ENCODE measurements at regions not wholly inside any gene's neighbourhood (a gene's known extent, or its start where the extent isn't known, plus 50 kb on each side); places are given as distances from the start of the nearest gene placed in this dataset.

DNA sequence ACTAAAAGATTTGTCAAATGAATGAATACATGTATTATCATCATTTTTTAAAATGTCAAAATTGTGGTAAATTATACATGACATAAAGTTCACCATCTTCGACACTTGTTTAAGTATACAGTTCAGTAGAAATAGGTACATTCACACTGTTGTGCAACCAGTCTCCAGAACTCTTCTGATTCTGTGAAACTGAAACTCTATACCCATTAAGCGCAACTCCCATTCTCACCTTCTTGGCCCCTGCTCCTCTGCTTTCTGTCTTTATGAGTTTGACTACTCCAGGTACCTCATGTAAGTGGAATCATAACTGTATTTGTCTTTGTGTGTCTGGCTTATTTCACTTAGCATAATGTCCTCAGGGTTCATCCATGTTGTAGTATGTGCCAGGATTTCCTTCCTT lies 50.1 kb upstream of the KBTBD8 start:
- H3K4me3 ChIP-seq: no peak overlapping the region
- ChIA-PET CTCF (ENCODE audit: low intra/inter-chr PET ratio) (no interaction called here), POLR2A (no interaction called here)
- ATAC-seq: no peak
- no peaks in the 10 kb centered on the region for H3K9me1 ChIP-seq (ENCODE audit: control insufficient read depth, insufficient read depth, low read length)
- no peak overlapping the region for H2AFZ ChIP-seq (ENCODE audit: low read depth, low read length)
- BruUV-seq (replicated peaks): no TSS peak
- H4K20me1 ChIP-seq (replicated peaks; ENCODE audit: control insufficient read depth, insufficient read depth, low read length): no peaks in the 10 kb centered on the region
- H3K4me2 ChIP-seq (ENCODE audit: insufficient read depth, low read length): no peak overlapping the region
- H3K36me3 ChIP-seq (ENCODE audit: control insufficient read depth, insufficient read depth, low read length): no peaks in the 10 kb centered on the region
- no peak for FAIRE-seq
- no peaks in the 10 kb centered on the region for H3K79me2 ChIP-seq (ENCODE audit: control insufficient read depth, insufficient read depth, low read length)
- intact Hi-C loops (cut with micrococcal nuclease): no loop called here
- H3K9ac ChIP-seq (ENCODE audit: insufficient read depth in 1 of 2, low read depth in 2 of 2, low read length in 2 of 2): no peak overlapping the region
- in situ Hi-C loops (cut with MboI): loop anchor here (25.0 kb wide), 2 partner anchors 839 to 1939 kb away; no protein-coding TSS in a partner anchor
- H3K27ac ChIP-seq (ENCODE audit: extremely low read depth, low read depth, low read length): no peak overlapping the region
- H3K4me1 ChIP-seq (replicated peaks in 1 of 2; ENCODE audit: control insufficient read depth in 2 of 2, insufficient read depth in 2 of 2, low read length in 2 of 2): no peaks in the 10 kb centered on the region
- DNase-seq (ENCODE audit: extremely low read depth in 1 of 4, low spot score in 3 of 4): no peak
- H3K27me3 ChIP-seq (ENCODE audit: control insufficient read depth in 2 of 2, insufficient read depth in 2 of 2, low read length in 2 of 2): no peaks in the 10 kb centered on the region
- 9% methylated on average over 2 of the region's 2 CpGs for WGBS (ENCODE audit: insufficient coverage, low coverage, missing lambda C conversion rate)
- H3K9me3 ChIP-seq (replicated peaks; ENCODE audit: control insufficient read depth, insufficient read depth, low read depth, low read length): no peaks in the 10 kb centered on the region
- TF ChIP-seq SOX6 (IDR thresholded peaks at IDR 0.05) (no peak), ZNF444 (CRISPR knock-in tag; IDR thresholded peaks at IDR 0.05) (no peak), MYNN (IDR thresholded peaks at IDR 0.05) (no peak), MYNN (CRISPR knock-in tag; IDR thresholded peaks at IDR 0.05) (no peak), TAF9B (IDR thresholded peaks at IDR 0.05; ENCODE audit: partially characterized antibody) (no peak), ZNF354B (CRISPR knock-in tag; IDR thresholded peaks at IDR 0.05) (no peak)
- TF ChIP-seq, protein P1, sequence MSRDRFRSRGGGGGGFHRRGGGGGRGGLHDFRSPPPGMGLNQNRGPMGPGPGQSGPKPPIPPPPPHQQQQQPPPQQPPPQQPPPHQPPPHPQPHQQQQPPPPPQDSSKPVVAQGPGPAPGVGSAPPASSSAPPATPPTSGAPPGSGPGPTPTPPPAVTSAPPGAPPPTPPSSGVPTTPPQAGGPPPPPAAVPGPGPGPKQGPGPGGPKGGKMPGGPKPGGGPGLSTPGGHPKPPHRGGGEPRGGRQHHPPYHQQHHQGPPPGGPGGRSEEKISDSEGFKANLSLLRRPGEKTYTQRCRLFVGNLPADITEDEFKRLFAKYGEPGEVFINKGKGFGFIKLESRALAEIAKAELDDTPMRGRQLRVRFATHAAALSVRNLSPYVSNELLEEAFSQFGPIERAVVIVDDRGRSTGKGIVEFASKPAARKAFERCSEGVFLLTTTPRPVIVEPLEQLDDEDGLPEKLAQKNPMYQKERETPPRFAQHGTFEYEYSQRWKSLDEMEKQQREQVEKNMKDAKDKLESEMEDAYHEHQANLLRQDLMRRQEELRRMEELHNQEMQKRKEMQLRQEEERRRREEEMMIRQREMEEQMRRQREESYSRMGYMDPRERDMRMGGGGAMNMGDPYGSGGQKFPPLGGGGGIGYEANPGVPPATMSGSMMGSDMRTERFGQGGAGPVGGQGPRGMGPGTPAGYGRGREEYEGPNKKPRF (IDR thresholded peaks at IDR 0.05; ENCODE audit: low read depth, low read length): no peak
- TF ChIP-seq, protein P2, sequence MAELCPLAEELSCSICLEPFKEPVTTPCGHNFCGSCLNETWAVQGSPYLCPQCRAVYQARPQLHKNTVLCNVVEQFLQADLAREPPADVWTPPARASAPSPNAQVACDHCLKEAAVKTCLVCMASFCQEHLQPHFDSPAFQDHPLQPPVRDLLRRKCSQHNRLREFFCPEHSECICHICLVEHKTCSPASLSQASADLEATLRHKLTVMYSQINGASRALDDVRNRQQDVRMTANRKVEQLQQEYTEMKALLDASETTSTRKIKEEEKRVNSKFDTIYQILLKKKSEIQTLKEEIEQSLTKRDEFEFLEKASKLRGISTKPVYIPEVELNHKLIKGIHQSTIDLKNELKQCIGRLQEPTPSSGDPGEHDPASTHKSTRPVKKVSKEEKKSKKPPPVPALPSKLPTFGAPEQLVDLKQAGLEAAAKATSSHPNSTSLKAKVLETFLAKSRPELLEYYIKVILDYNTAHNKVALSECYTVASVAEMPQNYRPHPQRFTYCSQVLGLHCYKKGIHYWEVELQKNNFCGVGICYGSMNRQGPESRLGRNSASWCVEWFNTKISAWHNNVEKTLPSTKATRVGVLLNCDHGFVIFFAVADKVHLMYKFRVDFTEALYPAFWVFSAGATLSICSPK (IDR thresholded peaks at IDR 0.05; ENCODE audit: borderline replicate concordance): no peak
- TF ChIP-seq, protein P3, sequence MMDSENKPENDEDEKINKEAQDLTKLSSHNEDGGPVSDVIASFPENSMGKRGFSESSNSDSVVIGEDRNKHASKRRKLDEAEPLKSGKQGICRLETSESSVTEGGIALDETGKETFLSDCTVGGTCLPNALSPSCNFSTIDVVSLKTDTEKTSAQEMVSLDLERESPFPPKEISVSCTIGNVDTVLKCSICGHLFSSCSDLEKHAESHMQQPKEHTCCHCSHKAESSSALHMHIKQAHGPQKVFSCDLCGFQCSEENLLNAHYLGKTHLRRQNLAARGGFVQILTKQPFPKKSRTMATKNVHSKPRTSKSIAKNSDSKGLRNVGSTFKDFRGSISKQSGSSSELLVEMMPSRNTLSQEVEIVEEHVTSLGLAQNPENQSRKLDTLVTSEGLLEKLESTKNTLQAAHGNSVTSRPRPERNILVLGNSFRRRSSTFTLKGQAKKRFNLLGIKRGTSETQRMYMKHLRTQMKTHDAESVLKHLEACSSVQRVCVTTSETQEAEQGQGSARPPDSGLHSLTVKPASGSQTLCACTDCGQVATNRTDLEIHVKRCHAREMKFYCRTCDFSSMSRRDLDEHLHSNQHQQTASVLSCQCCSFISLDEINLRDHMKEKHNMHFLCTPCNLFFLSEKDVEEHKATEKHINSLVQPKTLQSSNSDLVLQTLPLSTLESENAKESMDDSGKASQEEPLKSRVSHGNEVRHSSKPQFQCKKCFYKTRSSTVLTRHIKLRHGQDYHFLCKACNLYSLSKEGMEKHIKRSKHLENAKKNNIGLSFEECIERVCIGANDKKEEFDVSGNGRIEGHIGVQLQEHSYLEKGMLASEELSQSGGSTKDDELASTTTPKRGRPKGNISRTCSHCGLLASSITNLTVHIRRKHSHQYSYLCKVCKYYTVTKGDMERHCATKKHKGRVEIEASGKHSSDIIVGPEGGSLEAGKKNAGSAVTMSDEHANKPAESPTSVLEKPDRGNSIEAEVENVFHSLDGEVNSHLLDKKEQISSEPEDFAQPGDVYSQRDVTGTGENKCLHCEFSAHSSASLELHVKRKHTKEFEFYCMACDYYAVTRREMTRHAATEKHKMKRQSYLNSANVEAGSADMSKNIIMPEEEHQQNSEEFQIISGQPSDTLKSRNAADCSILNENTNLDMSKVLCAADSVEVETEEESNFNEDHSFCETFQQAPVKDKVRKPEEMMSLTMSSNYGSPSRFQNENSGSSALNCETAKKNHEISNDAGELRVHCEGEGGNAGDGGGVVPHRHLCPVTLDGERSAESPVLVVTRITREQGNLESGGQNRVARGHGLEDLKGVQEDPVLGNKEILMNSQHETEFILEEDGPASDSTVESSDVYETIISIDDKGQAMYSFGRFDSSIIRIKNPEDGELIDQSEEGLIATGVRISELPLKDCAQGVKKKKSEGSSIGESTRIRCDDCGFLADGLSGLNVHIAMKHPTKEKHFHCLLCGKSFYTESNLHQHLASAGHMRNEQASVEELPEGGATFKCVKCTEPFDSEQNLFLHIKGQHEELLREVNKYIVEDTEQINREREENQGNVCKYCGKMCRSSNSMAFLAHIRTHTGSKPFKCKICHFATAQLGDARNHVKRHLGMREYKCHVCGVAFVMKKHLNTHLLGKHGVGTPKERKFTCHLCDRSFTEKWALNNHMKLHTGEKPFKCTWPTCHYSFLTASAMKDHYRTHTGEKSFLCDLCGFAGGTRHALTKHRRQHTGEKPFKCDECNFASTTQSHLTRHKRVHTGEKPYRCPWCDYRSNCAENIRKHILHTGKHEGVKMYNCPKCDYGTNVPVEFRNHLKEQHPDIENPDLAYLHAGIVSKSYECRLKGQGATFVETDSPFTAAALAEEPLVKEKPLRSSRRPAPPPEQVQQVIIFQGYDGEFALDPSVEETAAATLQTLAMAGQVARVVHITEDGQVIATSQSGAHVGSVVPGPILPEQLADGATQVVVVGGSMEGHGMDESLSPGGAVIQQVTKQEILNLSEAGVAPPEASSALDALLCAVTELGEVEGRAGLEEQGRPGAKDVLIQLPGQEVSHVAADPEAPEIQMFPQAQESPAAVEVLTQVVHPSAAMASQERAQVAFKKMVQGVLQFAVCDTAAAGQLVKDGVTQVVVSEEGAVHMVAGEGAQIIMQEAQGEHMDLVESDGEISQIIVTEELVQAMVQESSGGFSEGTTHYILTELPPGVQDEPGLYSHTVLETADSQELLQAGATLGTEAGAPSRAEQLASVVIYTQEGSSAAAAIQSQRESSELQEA (IDR thresholded peaks at IDR 0.05; ENCODE audit: low read depth): no peak
- TF ChIP-seq, protein P4, sequence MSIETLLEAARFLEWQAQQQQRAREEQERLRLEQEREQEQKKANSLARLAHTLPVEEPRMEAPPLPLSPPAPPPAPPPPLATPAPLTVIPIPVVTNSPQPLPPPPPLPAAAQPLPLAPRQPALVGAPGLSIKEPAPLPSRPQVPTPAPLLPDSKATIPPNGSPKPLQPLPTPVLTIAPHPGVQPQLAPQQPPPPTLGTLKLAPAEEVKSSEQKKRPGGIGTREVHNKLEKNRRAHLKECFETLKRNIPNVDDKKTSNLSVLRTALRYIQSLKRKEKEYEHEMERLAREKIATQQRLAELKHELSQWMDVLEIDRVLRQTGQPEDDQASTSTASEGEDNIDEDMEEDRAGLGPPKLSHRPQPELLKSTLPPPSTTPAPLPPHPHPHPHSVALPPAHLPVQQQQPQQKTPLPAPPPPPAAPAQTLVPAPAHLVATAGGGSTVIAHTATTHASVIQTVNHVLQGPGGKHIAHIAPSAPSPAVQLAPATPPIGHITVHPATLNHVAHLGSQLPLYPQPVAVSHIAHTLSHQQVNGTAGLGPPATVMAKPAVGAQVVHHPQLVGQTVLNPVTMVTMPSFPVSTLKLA (conservative IDR thresholded peaks at IDR 0.05): no peak
